RWPE1 (cell line): ENCODE measurements at regions not wholly inside any gene's neighbourhood (a gene's known extent, or its start where the extent isn't known, plus 50 kb on each side); places are given as distances from the start of the nearest gene placed in this dataset.

Experiments used
- CTCF ChIA-PET: fragments of 350-600 bp; sonication (Branson Sonifier 250); formaldehyde crosslinking; extraction: SDS; loops from one replicate; lab custom pipeline; 2021; lab: Yijun Ruan, JAX
- POLR2A ChIA-PET: fragments of 400-600 bp; formaldehyde crosslinking; extraction: SDS; loops from one replicate; lab custom pipeline; 2020; ENCODE audit warnings: antibody characterized with exemption; ENCODE audit not compliant: low non-redundant PET; lab: Yijun Ruan, JAX
- DNase-seq: peaks from one replicate; pipeline ENCODE4 v3.0.0; 2012; ENCODE audit warnings: low spot score
- H3K27ac ChIP-seq: fragments of 450-650 bp; 2 replicates; pipeline ENCODE4 v1.5.1; 2017
- TF ChIP-seq, protein P1 (sequence below): fragments of 450-650 bp; conservative IDR thresholded peaks from 2 replicates; pipeline ENCODE4 v1.5.1; 2017; ENCODE audit warnings: low read depth, mild to moderate bottlenecking

DNA sequence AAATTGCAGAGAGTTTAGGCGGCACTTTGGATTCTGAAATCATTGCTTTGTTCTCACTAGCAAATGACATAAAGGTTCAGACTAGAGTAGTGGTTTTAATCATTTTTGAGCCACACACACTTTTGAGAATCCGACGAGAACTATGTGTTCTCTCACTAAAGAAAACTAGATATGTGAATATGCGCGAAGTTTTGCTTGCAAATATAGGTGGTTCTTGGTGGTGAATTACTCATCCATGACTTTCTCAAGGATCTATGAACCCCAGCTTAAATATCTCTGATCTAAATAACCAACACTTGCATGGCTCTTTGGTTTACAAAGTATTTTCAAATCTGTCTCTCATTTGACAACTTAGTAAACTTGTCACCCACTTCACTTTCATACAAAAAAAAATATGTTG is 54.8 kb downstream of the NOG start:
- CTCF ChIA-PET, result no interaction called here
- POLR2A ChIA-PET, result no interaction called here
- H3K27ac ChIP-seq, result no peak overlapping the region
- DNase-seq, result no peak
- TF ChIP-seq, protein P1, sequence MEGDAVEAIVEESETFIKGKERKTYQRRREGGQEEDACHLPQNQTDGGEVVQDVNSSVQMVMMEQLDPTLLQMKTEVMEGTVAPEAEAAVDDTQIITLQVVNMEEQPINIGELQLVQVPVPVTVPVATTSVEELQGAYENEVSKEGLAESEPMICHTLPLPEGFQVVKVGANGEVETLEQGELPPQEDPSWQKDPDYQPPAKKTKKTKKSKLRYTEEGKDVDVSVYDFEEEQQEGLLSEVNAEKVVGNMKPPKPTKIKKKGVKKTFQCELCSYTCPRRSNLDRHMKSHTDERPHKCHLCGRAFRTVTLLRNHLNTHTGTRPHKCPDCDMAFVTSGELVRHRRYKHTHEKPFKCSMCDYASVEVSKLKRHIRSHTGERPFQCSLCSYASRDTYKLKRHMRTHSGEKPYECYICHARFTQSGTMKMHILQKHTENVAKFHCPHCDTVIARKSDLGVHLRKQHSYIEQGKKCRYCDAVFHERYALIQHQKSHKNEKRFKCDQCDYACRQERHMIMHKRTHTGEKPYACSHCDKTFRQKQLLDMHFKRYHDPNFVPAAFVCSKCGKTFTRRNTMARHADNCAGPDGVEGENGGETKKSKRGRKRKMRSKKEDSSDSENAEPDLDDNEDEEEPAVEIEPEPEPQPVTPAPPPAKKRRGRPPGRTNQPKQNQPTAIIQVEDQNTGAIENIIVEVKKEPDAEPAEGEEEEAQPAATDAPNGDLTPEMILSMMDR, result no peak

DNA sequence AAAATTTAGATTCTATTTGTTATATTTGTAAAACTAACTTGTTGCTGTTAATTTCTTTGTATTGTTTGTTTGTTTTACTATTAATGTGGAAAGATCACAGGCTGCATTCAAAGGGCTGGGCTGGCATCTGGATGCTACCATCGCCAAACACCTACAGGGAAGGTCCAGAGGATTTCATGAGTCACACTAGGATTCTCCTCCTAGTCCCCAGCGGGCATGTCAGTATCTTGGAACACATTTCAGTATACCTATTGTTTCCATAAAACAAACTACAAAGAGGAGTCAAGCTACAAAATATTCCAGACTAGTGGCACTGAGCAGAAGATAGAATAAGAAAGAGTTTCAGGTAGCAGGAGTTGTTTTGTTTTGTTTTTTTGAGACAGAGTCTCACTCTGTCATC is 55.3 kb downstream of the NOG start:
- CTCF ChIA-PET, result interaction anchor here (0.6 kb wide), 1 partner anchor 1171 kb away, joined by 3 read pairs; no protein-coding TSS in a partner anchor
- H3K27ac ChIP-seq, result no peak overlapping the region
- POLR2A ChIA-PET, result no interaction called here
- peak; percentile 22 for DNase-seq
- TF ChIP-seq, protein P1, result no peak

DNA sequence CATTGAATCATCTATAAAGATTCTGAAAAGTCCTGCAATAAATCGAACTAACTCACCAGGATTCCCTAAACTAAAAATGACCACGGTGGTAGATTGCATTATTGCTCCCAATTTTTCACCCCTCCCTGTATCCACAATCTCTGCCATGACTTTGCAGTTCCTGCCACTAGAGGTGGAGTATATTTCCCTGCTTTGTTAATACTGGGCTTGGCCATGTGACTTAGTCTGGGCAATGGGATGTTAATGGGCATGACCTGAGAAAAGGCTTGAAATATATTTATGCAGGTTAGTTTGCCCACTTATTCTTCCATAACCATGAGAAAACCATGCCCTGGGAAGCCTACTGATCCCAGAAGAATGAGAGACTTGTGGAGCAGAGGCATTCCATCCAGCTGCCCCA is 59.1 kb downstream of the NOG start:
- H3K27ac ChIP-seq, result no peak overlapping the region
- DNase-seq, result no peak
- CTCF ChIA-PET, result no interaction called here
- POLR2A ChIA-PET, result no interaction called here
- TF ChIP-seq, protein P1, result no peak

DNA sequence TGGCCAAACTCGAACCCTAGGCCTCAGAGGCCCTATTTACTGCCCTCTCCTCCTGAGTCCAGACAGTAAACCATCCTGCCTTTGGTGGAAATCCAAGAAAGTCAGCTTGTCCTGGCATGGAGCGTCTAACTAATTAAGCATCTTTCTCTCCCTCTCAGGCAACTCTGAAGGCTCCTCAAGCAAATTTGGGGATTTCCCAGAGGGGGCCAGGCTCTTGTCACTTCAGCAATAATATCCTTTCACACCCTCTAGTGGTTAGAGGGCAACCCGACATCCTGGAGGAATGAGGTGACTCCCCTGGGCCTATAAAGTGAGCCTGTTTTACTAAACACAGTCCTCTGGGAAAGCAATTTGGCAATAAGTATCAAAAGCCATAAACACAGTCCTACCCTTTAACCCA is 60.4 kb downstream of the NOG start:
- peak; percentile 54 for DNase-seq
- ChIA-PET POLR2A (no interaction called here), CTCF (no interaction called here)
- H3K27ac ChIP-seq, result no peak overlapping the region
- TF ChIP-seq, protein P1, result peak; percentile 57

DNA sequence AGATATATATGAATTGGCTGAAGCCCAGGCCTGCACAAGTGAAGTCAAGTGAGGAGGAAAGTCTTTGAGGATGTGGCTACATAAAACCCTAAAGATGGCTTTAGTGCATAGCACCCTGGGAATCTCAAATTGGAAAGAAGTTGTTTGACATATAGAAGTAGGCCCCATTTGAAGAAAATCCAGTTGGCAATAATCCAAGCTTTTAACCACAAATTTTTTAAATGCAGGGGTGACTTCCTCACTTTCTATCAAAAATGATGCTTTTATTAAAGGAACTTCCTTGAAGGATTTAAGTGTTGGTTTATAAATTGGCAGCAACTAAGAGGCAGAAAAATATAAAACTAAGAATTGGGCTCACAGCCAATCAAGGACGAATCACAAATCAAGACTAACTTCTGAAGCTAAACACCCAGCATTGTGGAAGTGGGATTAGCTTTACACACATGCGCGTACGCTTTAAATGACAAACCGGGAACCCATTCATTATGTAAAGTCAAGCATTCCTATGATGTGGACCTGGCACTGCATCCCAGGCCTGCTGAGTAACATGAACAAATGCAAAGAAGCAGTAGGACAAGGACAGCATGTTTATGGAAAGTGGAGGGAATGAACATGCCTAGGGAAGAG is 63.3 kb downstream of the NOG start:
- CTCF ChIA-PET, result no interaction called here
- no peak for DNase-seq

DNA sequence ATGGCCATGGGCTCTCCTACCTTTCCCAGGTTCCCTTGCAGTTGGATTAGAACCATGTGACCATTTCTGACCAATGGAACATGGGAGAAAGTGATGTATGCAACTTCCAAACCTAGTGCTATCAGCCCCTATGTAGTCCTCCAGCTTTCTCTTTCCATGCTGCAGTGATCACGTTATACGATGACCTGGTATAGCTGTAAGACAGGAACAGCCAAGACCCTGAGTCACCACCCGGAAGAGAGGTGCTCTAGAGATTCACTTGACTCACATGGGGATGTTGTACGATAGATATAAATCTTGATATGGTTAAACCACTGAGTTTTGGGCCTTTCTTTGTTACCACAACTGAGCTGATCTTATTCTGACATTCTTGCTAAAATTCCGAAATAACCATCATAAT is 65.1 kb downstream of the NOG start:
- CTCF ChIA-PET, result interaction anchor here (0.6 kb wide), 1 partner anchor 21 kb away, joined by 3 read pairs; no protein-coding TSS in a partner anchor
- H3K27ac ChIP-seq, result no peak overlapping the region
- TF ChIP-seq, protein P1, result no peak
- DNase-seq, result no peak
- POLR2A ChIA-PET, result no interaction called here

More for the DNA sequence above, 63.3 kb downstream of the NOG start:
- POLR2A ChIA-PET, result no interaction called here
- no peak overlapping the region for H3K27ac ChIP-seq
- TF ChIP-seq, protein P1, result no peak
